ENCODE measurements at regions not wholly inside any gene's neighbourhood (a gene's known extent, or its start where the extent isn't known, plus 50 kb on each side); places are given as distances from the start of the nearest gene placed in this dataset.
"Not testable (repeated sequence)": the region's sequence is repeated elsewhere in the genome, so short reads cannot be mapped to it uniquely, and the experiment has no call there.

- no peak for DNase-seq
Observed at GRCh38 chr1:74818241-74818640, 85.3 kb downstream of the TYW3 start.

GRCh38 chr1:74818661-74819456, 85.9 kb downstream of the TYW3 start:
- DNase-seq, result no peak

- no peak for DNase-seq
Observed at GRCh38 chr1:74822851-74823401, 90.0 kb downstream of the TYW3 start.

GRCh38 chr1:74824497-74825107, 91.7 kb downstream of the TYW3 start:
- no peak for DNase-seq

GRCh38 chr1:74830766-74831165, 97.8 kb downstream of the TYW3 start:
- no peak for DNase-seq

- no peak for DNase-seq
Observed at GRCh38 chr1:74834261-74834660, 101.3 kb downstream of the TYW3 start.

GRCh38 chr1:74835051-74835450, 102.1 kb downstream of the TYW3 start:
- peak; percentile 68 for DNase-seq

GRCh38 chr1:74842726-74843125, 109.8 kb downstream of the TYW3 start:
- no peak for DNase-seq

GRCh38 chr1:74847715-74848114, 114.8 kb downstream of the TYW3 start:
- no peak for DNase-seq

- DNase-seq, result no peak
Observed at GRCh38 chr1:74853756-74854155, 120.8 kb downstream of the TYW3 start.

- DNase-seq, result no peak
Observed at GRCh38 chr1:74856174-74856573, 123.2 kb downstream of the TYW3 start.

- DNase-seq, result no peak
Observed at GRCh38 chr1:74857676-74858075, 124.7 kb downstream of the TYW3 start.

- no peak for DNase-seq
Observed at GRCh38 chr1:74858136-74858535, 125.2 kb downstream of the TYW3 start.

GRCh38 chr1:74861867-74862266, 128.9 kb downstream of the TYW3 start:
- DNase-seq, result no peak

- no peak for DNase-seq
Observed at GRCh38 chr1:74869702-74870101, 136.8 kb downstream of the TYW3 start.

- not testable (repeated sequence) for DNase-seq
Observed at GRCh38 chr1:74877366-74877765, 144.4 kb downstream of the TYW3 start.

- no peak for DNase-seq
Observed at GRCh38 chr1:74895411-74895810, 162.5 kb downstream of the TYW3 start.

GRCh38 chr1:74908131-74908530, 175.2 kb downstream of the TYW3 start:
- DNase-seq, result no peak

GRCh38 chr1:74908797-74909196, 175.8 kb downstream of the TYW3 start:
- no peak for DNase-seq

- no peak for DNase-seq
Observed at GRCh38 chr1:74913978-74914377, 181.0 kb downstream of the TYW3 start.

GRCh38 chr1:74933500-74933899, 200.5 kb downstream of the TYW3 start:
- DNase-seq, result no peak

GRCh38 chr1:74935446-74935845, 198.7 kb upstream of the LHX8 start:
- DNase-seq, result no peak

GRCh38 chr1:74937176-74937575, 197.0 kb upstream of the LHX8 start:
- DNase-seq, result peak; percentile 12

- DNase-seq, result no peak
Observed at GRCh38 chr1:74943046-74943445, 191.1 kb upstream of the LHX8 start.

All from DMS 273 treated with DMSO at 0.1 percent for 48 hours (cell line).